CD4-positive, alpha-beta T cell treated with Interleukin-15 for 1 hour (primary cell): ENCODE measurements at regions not wholly inside any gene's neighbourhood (a gene's known extent, or its start where the extent isn't known, plus 50 kb on each side); places are given as distances from the start of the nearest gene placed in this dataset.

Source experiments
- DNase-seq: peaks from one replicate; pipeline ENCODE4 v3.0.0-alpha.2; 2020

DNA sequence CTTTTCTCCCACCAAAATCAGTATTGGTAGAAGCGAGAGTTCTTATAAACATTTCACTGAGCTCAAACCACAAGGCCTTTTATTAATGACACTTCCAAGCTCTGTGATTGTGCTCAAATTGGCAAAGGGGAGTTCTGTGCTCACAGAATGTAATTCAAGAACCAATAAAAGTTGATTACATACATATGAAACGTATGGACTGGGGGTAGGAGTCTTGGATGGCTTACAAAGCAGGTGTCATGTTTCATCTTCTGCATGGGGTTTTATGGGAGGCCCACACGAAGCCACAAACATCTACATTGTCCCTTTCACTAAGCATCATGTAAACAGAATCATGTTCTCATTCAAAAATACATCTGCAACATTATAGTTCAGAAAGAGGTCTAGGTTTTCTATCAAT lies 828.3 kb downstream of the VRK1 start:
- no peak for DNase-seq

DNA sequence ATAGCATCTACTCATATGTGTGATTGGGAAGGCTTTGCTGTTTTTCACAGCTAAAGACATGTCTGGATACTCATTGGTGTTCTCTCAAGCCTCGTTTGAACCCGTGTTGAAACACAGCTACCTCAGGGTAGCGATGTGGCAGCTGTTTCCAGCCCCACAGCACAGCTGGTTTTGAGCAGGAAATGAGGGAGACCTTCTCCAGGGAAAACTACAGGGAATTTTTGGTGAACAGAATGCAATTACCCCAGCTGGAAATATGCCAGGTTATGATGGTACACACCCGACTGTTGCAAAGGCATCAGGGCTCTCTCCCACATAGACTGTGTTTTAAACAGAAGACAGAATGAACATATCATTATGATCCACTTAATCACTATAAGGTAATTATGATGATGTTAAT lies 828.9 kb downstream of the VRK1 start:
- DNase-seq = no peak

DNA sequence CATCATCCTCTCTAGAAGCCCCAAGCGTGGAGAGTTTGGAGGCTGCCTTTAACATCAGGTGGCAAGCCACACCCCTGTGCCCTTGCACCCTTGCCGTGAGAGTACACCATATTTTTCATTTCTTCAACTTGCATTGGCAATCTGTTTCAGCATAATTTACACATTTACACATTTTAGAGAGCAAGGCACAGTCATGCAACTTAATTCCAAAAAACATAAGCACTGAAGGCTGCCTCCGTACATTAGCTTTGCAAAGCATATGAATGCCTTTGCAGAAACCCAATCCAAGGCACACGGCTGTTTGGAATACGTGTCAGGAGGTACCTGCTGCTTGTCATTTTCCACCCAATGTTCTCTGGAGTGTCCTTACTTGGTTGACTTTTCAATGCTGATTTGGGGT lies 833.1 kb downstream of the VRK1 start:
- DNase-seq = no peak

DNA sequence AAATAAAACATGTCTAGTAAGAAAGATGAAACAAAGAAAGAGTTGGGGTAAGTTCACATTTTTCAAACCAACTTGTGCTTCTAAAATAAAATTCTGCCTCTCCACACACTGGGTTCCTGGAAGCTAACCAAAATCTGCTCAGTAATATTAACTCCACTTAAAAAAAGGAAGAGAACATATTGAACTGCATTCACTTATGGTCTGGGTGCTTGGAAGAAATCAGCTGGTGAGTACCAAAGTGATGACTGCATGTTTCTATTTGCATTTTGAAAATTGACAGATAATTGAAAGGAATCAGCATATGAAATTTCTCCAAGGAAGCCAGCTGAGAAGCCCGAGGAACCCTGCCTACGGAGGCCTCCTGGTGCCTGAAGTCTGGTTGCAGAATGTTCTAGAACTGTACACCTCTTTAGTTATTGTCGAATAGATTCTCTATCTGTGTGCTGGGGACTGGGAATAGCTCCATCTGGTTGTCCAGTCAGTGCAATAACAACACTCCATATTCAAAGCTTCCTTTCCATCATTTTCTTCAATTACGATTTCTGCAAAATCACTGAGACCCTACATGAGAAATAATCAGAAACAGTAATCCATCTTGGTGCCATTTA lies 836.1 kb downstream of the VRK1 start:
- no peak for DNase-seq

DNA sequence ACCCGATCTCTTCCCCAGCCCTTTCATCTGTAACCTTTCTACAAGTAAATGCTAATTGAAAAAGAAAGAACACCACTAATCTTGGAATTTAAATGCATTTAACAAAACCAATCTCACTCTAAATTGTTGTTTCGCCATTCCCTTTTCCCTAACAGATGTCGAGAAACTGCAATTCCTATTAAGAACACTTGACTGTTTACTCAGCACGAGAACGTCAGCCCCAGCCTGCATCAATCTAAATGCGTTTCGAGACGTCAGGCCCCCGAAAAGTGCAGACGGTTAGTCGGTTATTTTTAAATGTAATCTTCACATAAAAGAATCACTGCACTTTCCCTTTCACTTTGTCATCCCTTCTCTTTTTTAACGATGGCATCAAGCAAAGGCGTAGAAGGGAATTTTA lies 837.6 kb downstream of the VRK1 start:
- peak; percentile 37 for DNase-seq

DNA sequence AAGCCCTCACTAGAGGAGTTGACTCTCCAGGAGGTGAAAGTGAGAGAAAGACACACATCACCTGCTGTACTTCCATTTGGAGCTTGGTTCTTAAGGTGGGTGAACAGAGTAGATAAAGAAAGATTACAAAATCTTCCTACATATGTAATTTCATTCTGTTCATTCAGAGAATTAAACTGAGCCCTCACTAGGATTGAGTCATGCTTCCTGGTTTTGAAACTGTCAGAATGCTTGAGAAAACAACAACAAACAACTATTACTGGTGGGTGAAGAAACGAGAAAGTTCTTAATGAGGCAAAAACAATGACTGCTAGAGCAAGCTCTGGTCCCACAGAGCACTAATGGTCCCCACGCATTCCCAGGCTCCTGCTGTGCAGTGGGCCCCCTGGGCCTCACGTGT lies 841.7 kb downstream of the VRK1 start:
- no peak for DNase-seq

DNA sequence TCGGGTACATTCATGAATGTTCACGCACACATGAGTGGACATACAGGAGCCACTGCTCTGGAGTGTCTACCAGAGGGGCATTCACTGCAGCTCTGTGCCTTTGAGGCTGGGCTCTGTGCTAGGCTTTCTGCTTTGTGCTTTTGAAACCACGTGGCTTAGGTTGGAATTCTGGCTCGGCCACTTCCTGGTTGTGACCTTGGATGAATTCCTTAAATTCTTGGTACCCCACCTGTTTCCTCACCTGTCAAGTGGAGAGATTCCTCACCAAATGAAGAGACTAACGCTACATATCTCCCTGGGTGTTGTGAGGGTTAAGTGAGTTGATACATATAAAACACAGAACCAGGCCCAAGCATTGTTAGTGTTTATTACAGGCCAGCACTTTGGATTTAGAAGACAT lies 842.8 kb downstream of the VRK1 start:
- DNase-seq = no peak

DNA sequence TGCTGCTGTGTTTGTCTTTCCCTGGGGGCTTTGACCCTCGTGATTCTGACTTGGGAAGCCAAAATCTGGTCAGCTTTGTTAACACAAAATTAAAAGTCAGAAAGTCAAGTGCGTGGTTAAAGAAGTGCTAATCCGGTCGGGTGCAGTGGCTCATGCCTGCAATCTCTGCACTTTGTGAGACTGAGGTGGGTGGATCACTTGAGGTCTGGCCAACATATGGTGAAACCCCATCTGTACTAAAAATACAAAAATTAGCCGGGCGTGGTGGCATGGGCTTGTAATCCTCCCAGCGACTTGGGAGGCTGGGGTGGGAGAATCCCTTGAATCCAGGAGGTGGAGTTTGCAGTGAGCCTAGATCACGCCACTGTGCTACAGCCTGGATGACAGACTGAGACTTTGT lies 844.6 kb downstream of the VRK1 start:
- DNase-seq = no peak

DNA sequence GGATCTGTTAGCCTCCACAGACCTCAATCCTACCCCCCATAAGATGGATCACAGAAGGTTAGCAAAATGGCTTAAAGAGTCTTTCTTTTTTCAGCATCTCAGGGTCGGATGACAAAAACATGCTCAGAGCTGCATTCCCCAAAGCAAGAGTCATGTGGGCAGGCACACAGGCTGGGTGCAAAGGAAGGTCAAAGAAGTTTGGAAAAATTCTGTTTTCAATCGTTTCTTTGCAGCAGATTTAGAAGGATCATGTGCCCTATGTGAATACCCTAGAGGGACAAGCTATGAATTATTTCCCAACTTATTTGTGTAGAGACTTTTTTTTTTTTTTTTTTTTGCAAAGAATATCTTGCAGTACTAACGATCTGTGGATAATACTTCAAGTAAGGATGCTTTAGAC lies 845.4 kb downstream of the VRK1 start:
- no peak for DNase-seq

DNA sequence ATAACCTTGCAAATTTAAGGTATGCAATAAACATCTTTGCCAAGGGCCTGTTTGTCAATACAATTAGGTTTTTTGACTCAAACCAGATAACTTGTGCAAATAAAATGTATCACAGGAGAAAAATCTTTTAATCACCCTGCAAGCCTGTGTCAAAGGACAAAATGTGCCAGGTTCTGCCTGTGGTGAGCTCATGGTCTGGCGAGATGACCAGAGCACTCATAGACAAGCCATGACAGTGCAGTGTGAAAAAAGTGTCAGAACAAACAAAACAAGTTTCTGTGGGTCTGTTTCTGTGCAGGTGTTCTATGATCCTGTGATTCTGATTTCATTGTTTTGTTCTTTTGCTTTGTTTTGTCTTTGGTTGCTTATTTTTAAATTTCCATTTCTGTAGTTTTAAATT lies 847.2 kb downstream of the VRK1 start:
- no peak for DNase-seq

DNA sequence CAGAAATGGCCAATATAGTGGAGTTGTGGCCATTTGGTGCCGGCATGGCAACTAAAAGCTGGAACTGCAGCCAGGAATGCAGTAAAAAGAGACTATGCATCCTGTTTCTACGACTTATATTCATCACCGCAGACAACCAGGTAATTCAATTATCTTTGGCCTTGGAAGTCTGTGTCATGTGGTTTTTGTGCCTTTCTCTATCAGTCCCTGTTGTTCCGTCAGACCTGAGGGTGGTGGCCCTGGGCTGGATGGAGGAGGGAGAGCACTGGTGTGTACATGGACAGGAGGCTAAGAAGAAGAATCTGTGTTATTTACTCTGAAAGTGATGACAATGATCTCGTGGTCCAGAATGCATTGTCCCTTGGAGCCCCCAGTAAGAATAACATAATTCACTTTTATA lies 852.6 kb downstream of the VRK1 start:
- DNase-seq = no peak

DNA sequence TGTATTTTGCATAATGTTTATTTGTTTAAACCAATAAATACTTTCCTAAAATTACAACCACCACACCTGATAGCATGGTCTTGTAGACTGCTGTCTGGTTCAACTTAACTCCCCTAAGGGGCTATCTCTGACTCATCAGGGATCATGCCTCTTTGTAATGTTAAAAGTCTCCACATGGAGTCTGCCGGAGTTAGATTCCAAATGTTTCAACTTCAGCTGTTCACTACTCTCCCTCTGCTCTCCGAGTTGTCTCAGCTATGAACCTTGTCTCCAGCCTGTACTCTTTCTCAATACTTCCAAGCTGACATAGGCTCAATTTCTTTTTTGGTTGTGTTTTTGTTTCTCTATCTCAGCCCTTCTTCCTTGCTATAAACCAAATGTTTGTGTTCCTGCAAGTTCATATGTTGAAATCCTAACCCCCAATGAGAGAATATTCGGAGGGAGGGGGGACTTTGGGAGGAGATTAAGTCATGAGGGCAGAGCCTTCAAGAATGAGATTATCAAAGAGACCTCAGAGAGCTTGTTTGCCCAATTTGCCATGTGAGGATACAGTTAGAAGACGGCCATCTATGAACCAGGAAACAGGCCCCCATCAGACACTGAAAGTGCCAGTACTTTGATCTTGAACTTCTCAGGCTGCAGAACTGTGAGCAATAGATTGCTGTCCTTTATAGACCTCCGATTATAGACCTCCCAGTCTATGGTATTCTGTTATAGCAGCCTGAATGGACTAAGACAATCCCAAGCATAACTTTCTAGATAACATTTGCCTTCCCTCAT lies 858.2 kb downstream of the VRK1 start:
- no peak for DNase-seq

DNA sequence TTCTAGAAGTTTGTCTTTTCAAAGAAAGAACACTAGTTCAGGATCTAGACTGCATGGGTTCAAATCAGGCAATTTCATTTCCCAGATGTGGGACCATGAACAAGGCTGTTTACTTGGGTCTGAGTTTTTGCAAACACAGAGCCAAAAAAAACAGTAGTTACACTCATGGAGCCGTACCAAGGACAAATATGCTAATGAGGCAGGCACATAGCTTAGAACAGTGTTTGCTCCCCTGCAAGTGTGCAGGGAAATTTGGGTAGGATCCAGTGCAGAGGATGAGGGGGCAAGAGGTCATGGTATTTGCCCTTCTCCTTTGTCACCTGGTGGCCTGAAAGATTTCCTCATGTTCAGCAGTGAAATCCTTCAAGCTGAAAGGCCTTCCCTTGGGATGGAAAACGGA lies 860.4 kb downstream of the VRK1 start:
- no peak for DNase-seq

DNA sequence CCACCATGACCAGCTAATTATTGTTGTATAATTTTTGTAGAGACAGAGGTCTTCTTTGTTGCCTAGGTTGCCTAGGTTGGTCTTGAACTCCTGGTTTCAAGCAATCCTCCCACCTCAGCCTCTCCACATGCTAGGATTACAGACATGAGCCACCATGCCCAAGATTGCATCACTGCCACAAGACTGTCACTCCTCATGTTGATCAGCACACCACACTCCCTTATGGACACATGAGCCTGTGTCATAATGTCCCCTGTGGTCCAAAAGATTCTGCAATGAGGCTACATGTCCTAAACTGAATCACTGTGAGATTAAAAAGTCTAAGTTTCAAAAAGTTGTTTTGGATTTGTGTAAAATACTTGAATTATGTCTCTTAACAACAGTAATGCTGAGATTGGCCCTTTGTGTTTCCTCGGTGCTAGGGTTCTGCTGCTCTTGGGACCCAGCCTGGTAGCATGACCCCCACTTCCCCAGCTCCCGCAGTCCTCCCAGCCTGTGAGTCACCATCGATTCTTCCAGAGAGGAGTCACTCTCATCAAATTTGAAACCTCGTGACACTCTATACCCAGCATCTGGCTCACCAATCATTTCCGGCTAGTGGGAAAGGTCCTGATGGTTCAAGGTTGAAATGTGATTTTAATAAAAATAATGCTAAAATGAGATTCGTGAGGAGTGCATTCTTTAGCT lies 890.9 kb downstream of the VRK1 start:
- no peak for DNase-seq

DNA sequence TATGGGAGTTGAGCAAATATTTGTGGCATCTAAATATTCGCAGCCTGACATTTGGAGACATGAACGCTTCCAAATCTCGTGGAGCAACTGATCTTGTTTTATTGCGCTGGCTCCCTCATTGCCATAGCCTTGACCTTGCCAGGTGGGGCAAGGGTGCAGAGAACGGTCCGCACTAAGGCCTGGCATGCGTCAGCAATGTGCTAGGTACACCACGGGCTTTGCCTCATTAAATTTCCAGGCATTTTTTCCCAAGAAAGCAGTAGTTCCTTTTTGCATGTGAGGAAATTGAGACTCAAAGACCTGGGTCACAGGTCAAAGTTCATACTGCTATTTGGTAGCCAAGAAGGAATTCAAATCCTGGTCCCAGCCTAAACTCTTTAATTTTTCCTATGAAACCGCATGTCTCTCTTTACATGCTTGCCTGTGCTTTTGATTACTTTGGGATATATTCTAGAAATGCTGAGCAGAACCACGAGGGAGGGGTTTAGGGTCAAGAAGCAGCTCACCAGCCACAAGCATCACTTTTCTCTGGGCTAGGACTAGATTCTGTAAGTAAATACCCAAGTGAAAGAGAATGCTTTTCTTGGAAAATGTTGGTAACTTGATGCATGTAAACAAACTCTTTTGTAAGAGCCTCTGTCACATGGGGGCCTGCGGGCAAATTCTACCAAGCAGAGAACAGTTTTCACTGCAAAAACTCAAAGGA lies 891.6 kb downstream of the VRK1 start:
- no peak for DNase-seq

DNA sequence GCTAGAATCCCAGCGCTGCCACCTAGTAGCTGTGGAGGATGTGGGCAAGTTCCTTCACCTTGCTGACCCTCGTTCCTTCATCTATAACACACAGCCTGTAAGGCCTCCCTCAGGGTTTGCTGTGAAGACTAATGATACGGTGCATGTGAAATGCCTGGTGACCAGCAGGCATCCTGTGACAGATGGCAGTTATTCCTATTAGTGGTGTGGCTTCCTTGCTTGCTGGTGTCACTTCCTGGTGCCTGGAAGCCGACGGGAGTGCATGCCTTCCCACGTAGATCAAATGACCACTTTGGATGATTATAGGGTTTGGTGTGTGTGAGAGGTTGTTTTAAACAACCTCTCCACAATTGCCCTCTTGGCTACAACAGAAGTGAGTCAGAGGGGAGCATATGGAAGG lies 894.9 kb downstream of the VRK1 start:
- no peak for DNase-seq

DNA sequence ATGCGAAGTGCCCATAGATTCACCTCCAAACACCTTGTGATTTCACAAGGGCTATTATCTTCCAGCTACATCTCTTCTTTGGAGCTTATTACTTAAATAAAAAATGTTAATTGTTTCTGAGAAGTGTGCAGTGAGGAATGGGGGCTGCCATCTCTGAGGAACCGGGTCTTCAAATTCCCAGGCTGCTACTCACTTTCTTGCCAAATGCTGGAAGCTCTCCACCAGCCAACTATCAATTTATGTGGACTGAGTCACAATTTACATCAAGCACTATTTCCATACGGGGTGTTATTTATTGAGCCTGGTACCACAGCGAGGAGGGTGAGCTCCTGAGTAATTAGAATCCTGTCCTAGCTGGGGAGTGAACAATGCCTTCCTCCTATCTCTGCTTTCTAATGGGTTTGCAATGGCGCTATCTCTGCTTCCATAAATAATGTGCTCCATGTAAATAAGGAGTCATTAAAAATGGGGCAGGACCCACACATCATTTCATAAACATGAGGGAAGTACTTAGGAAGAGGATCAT lies 898.3 kb downstream of the VRK1 start:
- no peak for DNase-seq

DNA sequence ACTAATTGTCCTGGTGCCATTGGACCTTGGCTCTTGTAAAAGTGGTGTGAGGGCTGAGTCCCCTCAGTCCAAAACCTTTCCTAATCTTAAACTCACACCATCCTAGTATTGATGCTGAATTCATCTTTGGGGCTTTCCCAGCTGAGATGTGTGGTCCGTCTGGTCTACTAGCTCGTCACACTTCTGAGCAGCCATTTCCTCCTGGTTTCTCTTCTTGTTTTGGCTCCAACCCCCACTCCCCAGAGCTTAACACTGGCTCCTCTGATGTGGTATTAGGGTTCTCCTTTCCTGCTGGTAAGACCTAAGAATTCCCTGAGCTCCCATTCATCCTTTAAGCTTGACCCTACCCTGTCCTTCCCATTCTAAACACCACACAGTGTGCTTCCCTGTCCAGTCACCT lies 900.6 kb downstream of the VRK1 start:
- peak; percentile 38 for DNase-seq

DNA sequence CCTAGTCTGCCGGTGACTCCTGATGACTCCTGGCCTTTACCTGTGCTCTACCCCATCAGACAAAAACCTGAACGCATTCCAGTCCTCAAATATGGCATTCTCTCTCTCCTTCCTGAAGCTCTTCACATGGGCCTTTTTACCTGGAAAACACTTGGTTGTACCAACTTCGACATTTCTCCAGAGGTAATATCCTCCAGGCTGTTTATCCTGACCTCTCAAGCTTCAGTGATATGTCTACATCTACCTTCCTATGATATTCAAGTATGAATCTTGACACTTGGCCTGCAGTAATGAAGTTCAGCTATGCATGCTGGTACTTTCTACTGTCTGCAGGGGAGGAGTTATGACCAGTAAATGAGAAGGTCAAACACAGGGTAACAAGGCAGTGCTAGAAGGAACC lies 901.8 kb downstream of the VRK1 start:
- no peak for DNase-seq

DNA sequence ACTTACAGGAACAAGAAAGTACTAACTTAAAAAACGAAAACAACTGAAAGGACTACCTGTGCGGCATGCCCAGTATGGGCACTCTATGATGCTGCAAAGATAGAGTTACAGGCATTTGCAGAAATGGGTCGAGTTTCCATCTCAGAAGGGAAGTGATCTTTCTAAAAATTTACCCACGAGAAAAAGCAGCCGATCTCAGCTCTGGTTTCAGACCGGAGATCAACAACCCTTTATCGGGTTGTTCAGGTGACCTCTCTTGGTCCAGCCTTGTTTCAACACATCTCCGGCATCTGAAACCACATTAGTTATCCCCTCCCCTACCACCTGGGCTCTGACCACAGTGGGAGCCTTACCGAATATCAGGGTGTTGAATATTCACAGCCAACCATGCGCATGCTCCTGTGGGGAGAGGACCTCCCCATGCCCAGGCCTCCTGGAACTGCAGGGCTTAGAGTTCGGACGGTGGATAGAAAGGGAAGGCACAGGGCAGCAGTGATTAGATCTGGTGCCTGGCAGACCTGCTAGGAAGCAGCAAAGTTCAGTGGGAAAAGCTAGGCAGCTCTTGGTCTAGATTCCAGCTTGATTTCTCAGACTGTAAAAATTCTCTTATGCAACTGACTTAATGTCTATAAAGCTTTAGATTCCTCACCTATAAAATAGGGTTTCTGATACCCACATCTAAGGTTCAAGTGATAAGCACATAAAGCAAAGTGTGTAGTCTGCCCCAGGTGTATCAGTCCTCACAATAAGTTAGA lies 906.0 kb downstream of the VRK1 start:
- DNase-seq = peak; percentile 17

DNA sequence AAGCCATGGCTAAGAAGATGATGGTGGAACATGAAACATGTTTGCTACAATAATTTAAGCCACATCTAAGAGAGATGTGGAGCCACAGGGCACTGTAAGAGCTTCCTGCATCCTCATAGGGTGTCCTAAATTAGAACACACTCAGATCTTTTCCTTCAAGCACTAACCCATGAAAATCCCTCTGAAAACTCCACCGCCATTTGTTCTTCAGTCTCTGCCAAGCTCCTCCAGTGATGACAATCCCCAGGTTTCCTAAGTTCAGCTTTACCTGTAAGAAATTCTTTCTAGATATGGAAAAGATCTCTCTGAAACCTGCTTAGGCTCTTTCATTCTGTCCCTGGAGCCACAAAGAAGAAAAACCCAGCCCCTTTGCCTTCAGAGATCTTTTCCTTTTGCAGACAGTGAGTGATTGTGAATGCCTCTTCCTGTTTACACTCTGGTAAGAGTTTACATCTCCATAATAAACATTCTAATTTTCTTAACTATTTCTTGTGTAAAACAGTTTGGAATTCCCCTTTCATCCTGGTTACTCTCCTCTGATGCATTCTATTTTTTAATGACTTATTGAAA lies 907.2 kb downstream of the VRK1 start:
- DNase-seq = no peak

DNA sequence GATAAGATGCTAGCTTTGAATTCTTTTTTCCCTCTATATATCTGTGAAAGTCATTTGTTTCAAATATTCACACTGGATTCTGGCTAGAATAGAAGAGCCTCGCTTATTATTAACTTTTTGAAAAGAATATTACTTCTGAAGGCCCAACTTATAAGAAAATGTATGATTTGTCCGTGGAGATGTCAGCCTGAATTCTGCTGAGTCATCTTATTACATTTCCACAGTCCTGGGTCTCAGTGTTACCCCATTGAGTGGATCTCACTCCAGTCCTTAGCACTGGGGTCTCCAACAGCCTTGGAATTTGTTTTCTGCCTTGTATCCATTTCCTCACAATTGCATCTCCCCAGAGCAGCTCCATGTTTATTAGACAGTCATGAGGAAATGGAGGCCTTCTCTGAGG lies 907.9 kb downstream of the VRK1 start:
- DNase-seq = no peak
